ENCODE measurements at regions not wholly inside any gene's neighbourhood (a gene's known extent, or its start where the extent isn't known, plus 50 kb on each side); places are given as distances from the start of the nearest gene placed in this dataset.
"Not testable (repeated sequence)": the region's sequence is repeated elsewhere in the genome, so short reads cannot be mapped to it uniquely, and the experiment has no call there.

GRCh38 chr22:11059129-11059528 lies 4468.9 kb upstream of the OR11H1 start:
- not testable (repeated sequence) for TF ChIP-seq CTCF (IDR thresholded peaks at IDR 0.05); EZH2 (IDR thresholded peaks at IDR 0.05; ENCODE audit: borderline replicate concordance, insufficient read depth, low read depth, low read length, poor library complexity, severe bottlenecking)
